Fibroblast of the aortic adventitia (primary cell): ENCODE measurements at regions not wholly inside any gene's neighbourhood (a gene's known extent, or its start where the extent isn't known, plus 50 kb on each side); places are given as distances from the start of the nearest gene placed in this dataset.
"Not testable (repeated sequence)": the region's sequence is repeated elsewhere in the genome, so short reads cannot be mapped to it uniquely, and the experiment has no call there.

Experiments used
- DNase-seq: peaks from one replicate; pipeline ENCODE4 v3.0.0-alpha.2; 2010; ENCODE audit warnings: low read depth
- H3K4me3 ChIP-seq: 2 replicates; pipeline ENCODE4 v1.5.1; 2011; ENCODE audit warnings: low read depth, mild to moderate bottlenecking, control low read depth, low read length, moderate library complexity
- CTCF ChIP-seq: IDR thresholded peaks from 2 replicates; pipeline ENCODE4 v1.5.1; 2011; ENCODE audit warnings: mild to moderate bottlenecking, low read length, control low read depth, inconsistent platforms; ENCODE audit not compliant: insufficient read depth

- TF ChIP-seq CTCF = no peak
- no peak for DNase-seq
- H3K4me3 ChIP-seq = no peak overlapping the region
Observed at GRCh38 chr12:59374783-59375182, 221.0 kb upstream of the SLC16A7 start.

- no peak overlapping the region for H3K4me3 ChIP-seq
- DNase-seq = peak; percentile 26
- peak; percentile 51 for TF ChIP-seq CTCF
Observed at GRCh38 chr12:59372956-59373355, 222.9 kb upstream of the SLC16A7 start.

GRCh38 chr12:59370933-59371332 lies 224.9 kb upstream of the SLC16A7 start:
- no peak for TF ChIP-seq CTCF
- DNase-seq = no peak

GRCh38 chr12:59365133-59365532 lies 230.7 kb upstream of the SLC16A7 start:
- TF ChIP-seq CTCF = no peak
- no peak overlapping the region for H3K4me3 ChIP-seq
- DNase-seq = no peak

More at GRCh38 chr12:59370933-59371332, 224.9 kb upstream of the SLC16A7 start:
- H3K4me3 ChIP-seq = no peak overlapping the region

- DNase-seq = peak; percentile 1
- no peak for TF ChIP-seq CTCF
Observed at GRCh38 chr12:59357811-59358210, 238.0 kb upstream of the SLC16A7 start.

GRCh38 chr12:59346248-59346647 lies 249.6 kb upstream of the SLC16A7 start:
- not testable (repeated sequence) for H3K4me3 ChIP-seq, DNase-seq
- TF ChIP-seq CTCF = peak; percentile 3

More at GRCh38 chr12:59357811-59358210, 238.0 kb upstream of the SLC16A7 start:
- H3K4me3 ChIP-seq = no peak overlapping the region

GRCh38 chr12:59345406-59345805 lies 250.4 kb upstream of the SLC16A7 start:
- no peak for TF ChIP-seq CTCF
- no peak overlapping the region for H3K4me3 ChIP-seq
- no peak for DNase-seq
